ENCODE measurements at regions not wholly inside any gene's neighbourhood (a gene's known extent, or its start where the extent isn't known, plus 50 kb on each side); places are given as distances from the start of the nearest gene placed in this dataset.

- TF ChIP-seq CTCF (IDR thresholded peaks at IDR 0.05) = no peak
- TF ChIP-seq POLR2A (IDR thresholded peaks at IDR 0.05) = no peak
These were observed 259.2 kb downstream of the PCDH7 start for GRCh38 chr4:30979402-30979801.
